Thymus (tissue), 11 donors: ENCODE measurements at regions not wholly inside any gene's neighbourhood (a gene's known extent, or its start where the extent isn't known, plus 50 kb on each side); places are given as distances from the start of the nearest gene placed in this dataset.
"Not testable (repeated sequence)": the region's sequence is repeated elsewhere in the genome, so short reads cannot be mapped to it uniquely, and the experiment has no call there.

Experiments
- DNase-seq, 9 donors: peaks; one replicate each; pipeline ENCODE4 v3.0.0-alpha.2; 2013; ENCODE audit warnings: low spot score in 9 of 9, low read depth in 6 of 9, missing footprints in 1 of 9
- H3K27ac ChIP-seq, 2 donors: one replicate each; pipeline ENCODE4 v1.5.1; 2013; ENCODE audit warnings: control low read depth in 1 of 2, low read depth in 1 of 2, low read length in 1 of 2, mild to moderate bottlenecking in 1 of 2, moderate library complexity in 1 of 2
- H3K27me3 ChIP-seq, 2 donors: one replicate each; pipeline ENCODE4 v1.5.1; 2013; ENCODE audit warnings: low read length in 1 of 2; ENCODE audit not compliant: control insufficient read depth in 2 of 2, insufficient read depth in 1 of 2
- H3K36me3 ChIP-seq, 2 donors: one replicate each; pipeline ENCODE4 v1.5.1; 2013; ENCODE audit warnings: low read length in 1 of 2, mild to moderate bottlenecking in 1 of 2, moderate library complexity in 1 of 2; ENCODE audit not compliant: control insufficient read depth in 2 of 2, insufficient read depth in 2 of 2
- H3K4me1 ChIP-seq, 2 donors: one replicate each; pipeline ENCODE4 v1.5.1; 2013; ENCODE audit warnings: low read length in 2 of 2; ENCODE audit not compliant: control insufficient read depth in 2 of 2, insufficient read depth in 2 of 2
- H3K4me3 ChIP-seq, 2 donors: one replicate each; pipeline ENCODE4 v1.5.1; 2013; ENCODE audit warnings: low read length in 2 of 2, control low read depth in 1 of 2, mild to moderate bottlenecking in 1 of 2
- H3K9me3 ChIP-seq, 2 donors: one replicate each; pipeline ENCODE4 v1.5.1; 2013; ENCODE audit warnings: low read length in 1 of 2, mild to moderate bottlenecking in 1 of 2; ENCODE audit not compliant: control insufficient read depth in 2 of 2, insufficient read depth in 1 of 2
- WGBS: extraction: QIAGEN DNeasy Blood & Tissue Kit; methylation state at CpG from one replicate; pipeline ENCODE4 v1.1.7; 2013; 5-methylcytosine and 5-hydroxymethylcytosine counted together
- donor health status: healthy.

GRCh38 chr5:159498630-159499029, 168.3 kb upstream of the IL12B start:
- no peaks in the 10 kb centered on the region for H3K4me1 ChIP-seq
- no peaks in the 10 kb centered on the region for H3K9me3 ChIP-seq
- H3K4me3 ChIP-seq = no peak overlapping the region
- H3K27ac ChIP-seq = no peak overlapping the region
- no peaks in the 10 kb centered on the region for H3K36me3 ChIP-seq
- no peak for DNase-seq
- H3K27me3 ChIP-seq = no peaks in the 10 kb centered on the region

- H3K4me3 ChIP-seq, H3K4me1 ChIP-seq: not testable (repeated sequence)
- 97% methylated on average over 4 of the region's 4 CpGs for WGBS
These were observed 171.8 kb upstream of the IL12B start for GRCh38 chr5:159502116-159502515.

GRCh38 chr5:159503236-159503635, 172.9 kb upstream of the IL12B start:
- Histone ChIP-seq H3K4me1 (no peaks in the 10 kb centered on the region), H3K36me3 (no peaks in the 10 kb centered on the region), H3K9me3 (no peaks in the 10 kb centered on the region), H3K27me3 (no peaks in the 10 kb centered on the region), H3K4me3 (no peak overlapping the region), H3K27ac (no peak overlapping the region)
- 93% methylated on average over 4 of the region's 4 CpGs for WGBS
- no peak for DNase-seq

More at GRCh38 chr5:159502116-159502515, 171.8 kb upstream of the IL12B start:
- not testable (repeated sequence) for DNase-seq, H3K27ac ChIP-seq, H3K36me3 ChIP-seq, H3K27me3 ChIP-seq, H3K9me3 ChIP-seq

- no peaks in the 10 kb centered on the region for H3K4me1 ChIP-seq
- no peak for DNase-seq
- no peak overlapping the region for H3K4me3 ChIP-seq
- no peaks in the 10 kb centered on the region for H3K27me3 ChIP-seq
- 54% methylated on average over 2 of the region's 2 CpGs for WGBS
- no peaks in the 10 kb centered on the region for H3K9me3 ChIP-seq
- H3K36me3 ChIP-seq = no peaks in the 10 kb centered on the region
- no peak overlapping the region for H3K27ac ChIP-seq
These were observed 174.0 kb upstream of the IL12B start for GRCh38 chr5:159504106-159504856.

GRCh38 chr5:159504857-159505304, 174.6 kb upstream of the IL12B start:
- H3K4me1 ChIP-seq = no peaks in the 10 kb centered on the region
- no peaks in the 10 kb centered on the region for H3K27me3 ChIP-seq
- H3K9me3 ChIP-seq = no peaks in the 10 kb centered on the region
- no peak overlapping the region for H3K4me3 ChIP-seq
- no peaks in the 10 kb centered on the region for H3K36me3 ChIP-seq
- 55% methylated on average over 7 of the region's 7 CpGs for whole genome bisulfite sequencing
- H3K27ac ChIP-seq = no peak overlapping the region
- DNase-seq = no peak

GRCh38 chr5:159507055-159507454, 176.8 kb upstream of the IL12B start:
- no peak for DNase-seq
- WGBS = 94% methylated on average over 2 of the region's 2 CpGs
- H3K27me3 ChIP-seq = no peaks in the 10 kb centered on the region
- no peaks in the 10 kb centered on the region for H3K4me1 ChIP-seq
- no peaks in the 10 kb centered on the region for H3K36me3 ChIP-seq
- no peak overlapping the region for H3K27ac ChIP-seq
- no peaks in the 10 kb centered on the region for H3K9me3 ChIP-seq
- H3K4me3 ChIP-seq = no peak overlapping the region

GRCh38 chr5:159507661-159508060, 177.4 kb upstream of the IL12B start:
- no peaks in the 10 kb centered on the region for H3K4me1 ChIP-seq
- no peaks in the 10 kb centered on the region for H3K36me3 ChIP-seq
- no peaks in the 10 kb centered on the region for H3K9me3 ChIP-seq
- no peak overlapping the region for H3K27ac ChIP-seq
- H3K4me3 ChIP-seq = no peak overlapping the region
- H3K27me3 ChIP-seq = no peaks in the 10 kb centered on the region
- WGBS = 97% methylated on average over 3 of the region's 3 CpGs
- no peak for DNase-seq

- WGBS = 98% methylated on average over 5 of the region's 5 CpGs
- no peak for DNase-seq
- H3K36me3 ChIP-seq = no peaks in the 10 kb centered on the region
- no peaks in the 10 kb centered on the region for H3K9me3 ChIP-seq
- H3K4me3 ChIP-seq = no peak overlapping the region
- no peak overlapping the region for H3K27ac ChIP-seq
- no peaks in the 10 kb centered on the region for H3K27me3 ChIP-seq
- no peaks in the 10 kb centered on the region for H3K4me1 ChIP-seq
These were observed 178.1 kb upstream of the IL12B start for GRCh38 chr5:159508344-159508743.

- H3K9me3 ChIP-seq = no peaks in the 10 kb centered on the region
- no peaks in the 10 kb centered on the region for H3K4me1 ChIP-seq
- H3K4me3 ChIP-seq = no peak overlapping the region
- no peaks in the 10 kb centered on the region for H3K27me3 ChIP-seq
- no peak for DNase-seq
- 93% methylated on average over 7 of the region's 7 CpGs for WGBS
- H3K36me3 ChIP-seq = no peaks in the 10 kb centered on the region
- H3K27ac ChIP-seq = no peak overlapping the region
These were observed 178.8 kb upstream of the IL12B start for GRCh38 chr5:159509002-159509660.
